A673 (cell line): ENCODE measurements at regions not wholly inside any gene's neighbourhood (a gene's known extent, or its start where the extent isn't known, plus 50 kb on each side); places are given as distances from the start of the nearest gene placed in this dataset.

Source experiments
- BruUV-seq: library from RNA; stranded (reverse); fragments of 400-500 nt; replicated peaks from 2 replicates; lab custom pipeline; 2021; lab: Mats Ljungman, UMichigan
- CTCF ChIA-PET: fragments of 300-600 bp; sonication (Branson Sonifier 250); formaldehyde crosslinking; loops from one replicate; lab custom pipeline; 2022; ENCODE audit warnings: antibody characterized with exemption; lab: Charles Lee
- POLR2A ChIA-PET: fragments of 300-600 bp; sonication (Branson Sonifier 250); formaldehyde crosslinking; loops from one replicate; lab custom pipeline; 2022; ENCODE audit warnings: antibody characterized with exemption; ENCODE audit not compliant: low non-redundant PET; lab: Charles Lee
- DNase-seq: peaks from one replicate; pipeline ENCODE4 v3.0.0-alpha.2; 2015; ENCODE audit warnings: low spot score
- H3K27ac ChIP-seq: fragments of 200-600 bp; sonication (generic); 2 replicates; pipeline ENCODE4 v1.5.1; 2016; ENCODE audit warnings: mixed run types, low read depth, mild to moderate bottlenecking, mixed read lengths, antibody characterized with exemption, low read length; ENCODE audit not compliant: poor library complexity, severe bottlenecking
- H3K27me3 ChIP-seq: fragments of 200-600 bp; sonication (generic); replicated peaks from 2 replicates; pipeline ENCODE4 v1.6.1; 2017; ENCODE audit warnings: mixed run types, low read depth, mild to moderate bottlenecking, mixed read lengths, antibody characterized with exemption, low read length; ENCODE audit not compliant: insufficient read depth, poor library complexity
- H3K36me3 ChIP-seq: fragments of 200-600 bp; sonication (generic); 2 replicates; pipeline ENCODE4 v1.6.1; 2016; ENCODE audit warnings: mixed run types, mild to moderate bottlenecking, mixed read lengths, antibody characterized with exemption, low read length; ENCODE audit not compliant: insufficient read depth, poor library complexity, severe bottlenecking
- H3K4me1 ChIP-seq: fragments of 200-600 bp; sonication (generic); 2 replicates; pipeline ENCODE4 v1.6.1; 2017; ENCODE audit warnings: mixed run types, mild to moderate bottlenecking, mixed read lengths, antibody characterized with exemption, low read length; ENCODE audit not compliant: insufficient read depth, poor library complexity, severe bottlenecking
- H3K4me3 ChIP-seq: fragments of 200-600 bp; sonication (generic); 2 replicates; pipeline ENCODE4 v1.5.1; 2016; ENCODE audit warnings: low read depth, mixed run types, mild to moderate bottlenecking, mixed read lengths, low read length; ENCODE audit not compliant: poor library complexity, severe bottlenecking
- H3K9me3 ChIP-seq: fragments of 200-600 bp; sonication (generic); 2 replicates; pipeline ENCODE4 v1.6.1; 2016; ENCODE audit warnings: mixed run types, low read depth, mild to moderate bottlenecking, mixed read lengths, antibody characterized with exemption, low read length; ENCODE audit not compliant: poor library complexity, severe bottlenecking
- EZH2 ChIP-seq: fragments of 200-600 bp; sonication (generic); IDR thresholded peaks from 2 replicates; pipeline ENCODE4 v1.6.1; 2017; ENCODE audit warnings: borderline replicate concordance, low read depth, mild to moderate bottlenecking, mixed read lengths, antibody characterized with exemption, low read length; ENCODE audit not compliant: poor library complexity, severe bottlenecking
- intact Hi-C: fragments of 100-400 bp; cut with micrococcal nuclease; formaldehyde crosslinking; loops from one replicate; pipeline ENCODE4 v1.10.0; 2022; ENCODE audit not compliant: unreplicated experiment
- TF ChIP-seq, protein P1 (sequence below): fragments of 300-800, 200-600 bp; sonication (generic); conservative IDR thresholded peaks from 2 replicates; pipeline ENCODE4 v1.5.1; 2017; ENCODE audit warnings: low read depth, mild to moderate bottlenecking, antibody characterized with exemption, low read length, moderate library complexity, mixed read lengths

DNA sequence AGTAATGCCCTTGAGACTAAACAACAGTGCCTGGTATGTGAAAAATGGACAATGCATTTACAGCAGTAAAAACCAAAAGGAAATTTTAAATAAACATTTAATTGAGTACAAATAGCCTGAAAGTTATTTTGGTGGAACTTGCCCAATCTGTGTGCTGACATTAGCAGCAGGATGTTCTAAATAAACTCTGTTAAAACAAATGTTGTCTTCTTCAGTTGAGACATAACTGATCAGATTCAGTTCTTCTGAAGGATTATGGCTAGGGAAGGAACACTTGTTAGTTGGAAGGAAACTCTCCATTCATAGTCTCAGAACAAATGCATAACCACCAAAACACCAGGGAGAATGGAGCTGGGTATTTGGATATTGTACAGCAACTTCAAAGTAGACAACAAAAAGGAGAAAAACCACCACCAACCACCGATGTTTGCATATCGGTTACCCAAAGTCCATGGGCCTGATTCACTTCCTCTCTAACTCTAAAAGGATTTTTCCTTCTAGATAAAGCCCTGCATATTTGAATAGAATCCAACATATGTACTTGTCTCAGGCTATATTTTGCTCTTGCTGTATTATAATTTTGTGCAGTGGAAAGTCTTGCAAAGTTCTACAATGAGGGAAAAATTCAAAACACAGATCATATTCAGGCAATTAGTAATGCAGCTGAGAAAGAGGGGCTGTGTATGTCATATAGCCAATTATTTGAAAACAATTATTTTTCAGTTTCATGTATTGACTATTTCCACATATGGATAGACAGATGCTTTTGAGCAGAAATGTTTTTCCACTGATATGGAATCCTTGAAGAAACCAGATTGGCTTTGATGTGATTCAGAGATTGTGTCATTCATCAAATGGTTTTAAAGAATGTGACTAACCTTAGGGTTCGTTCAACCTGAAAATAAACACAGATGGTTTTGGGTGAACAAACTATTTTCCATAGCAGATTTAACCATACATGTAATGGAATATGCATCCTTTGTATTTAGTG is 152.2 kb upstream of the BMP4 start:
- Histone ChIP-seq H3K9me3 (no peaks in the 10 kb centered on the region), H3K36me3 (no peaks in the 10 kb centered on the region), H3K27ac (no peak overlapping the region), H3K4me1 (no peaks in the 10 kb centered on the region), H3K27me3 (no peaks in the 10 kb centered on the region), H3K4me3 (no peak overlapping the region)
- ChIA-PET CTCF (no interaction called here), POLR2A (no interaction called here)
- intact Hi-C loops = no loop called here
- TF ChIP-seq, protein P1, sequence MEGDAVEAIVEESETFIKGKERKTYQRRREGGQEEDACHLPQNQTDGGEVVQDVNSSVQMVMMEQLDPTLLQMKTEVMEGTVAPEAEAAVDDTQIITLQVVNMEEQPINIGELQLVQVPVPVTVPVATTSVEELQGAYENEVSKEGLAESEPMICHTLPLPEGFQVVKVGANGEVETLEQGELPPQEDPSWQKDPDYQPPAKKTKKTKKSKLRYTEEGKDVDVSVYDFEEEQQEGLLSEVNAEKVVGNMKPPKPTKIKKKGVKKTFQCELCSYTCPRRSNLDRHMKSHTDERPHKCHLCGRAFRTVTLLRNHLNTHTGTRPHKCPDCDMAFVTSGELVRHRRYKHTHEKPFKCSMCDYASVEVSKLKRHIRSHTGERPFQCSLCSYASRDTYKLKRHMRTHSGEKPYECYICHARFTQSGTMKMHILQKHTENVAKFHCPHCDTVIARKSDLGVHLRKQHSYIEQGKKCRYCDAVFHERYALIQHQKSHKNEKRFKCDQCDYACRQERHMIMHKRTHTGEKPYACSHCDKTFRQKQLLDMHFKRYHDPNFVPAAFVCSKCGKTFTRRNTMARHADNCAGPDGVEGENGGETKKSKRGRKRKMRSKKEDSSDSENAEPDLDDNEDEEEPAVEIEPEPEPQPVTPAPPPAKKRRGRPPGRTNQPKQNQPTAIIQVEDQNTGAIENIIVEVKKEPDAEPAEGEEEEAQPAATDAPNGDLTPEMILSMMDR = no peak
- TF ChIP-seq EZH2 = no peak
- DNase-seq = no peak
- BruUV-seq = no TSS peak

DNA sequence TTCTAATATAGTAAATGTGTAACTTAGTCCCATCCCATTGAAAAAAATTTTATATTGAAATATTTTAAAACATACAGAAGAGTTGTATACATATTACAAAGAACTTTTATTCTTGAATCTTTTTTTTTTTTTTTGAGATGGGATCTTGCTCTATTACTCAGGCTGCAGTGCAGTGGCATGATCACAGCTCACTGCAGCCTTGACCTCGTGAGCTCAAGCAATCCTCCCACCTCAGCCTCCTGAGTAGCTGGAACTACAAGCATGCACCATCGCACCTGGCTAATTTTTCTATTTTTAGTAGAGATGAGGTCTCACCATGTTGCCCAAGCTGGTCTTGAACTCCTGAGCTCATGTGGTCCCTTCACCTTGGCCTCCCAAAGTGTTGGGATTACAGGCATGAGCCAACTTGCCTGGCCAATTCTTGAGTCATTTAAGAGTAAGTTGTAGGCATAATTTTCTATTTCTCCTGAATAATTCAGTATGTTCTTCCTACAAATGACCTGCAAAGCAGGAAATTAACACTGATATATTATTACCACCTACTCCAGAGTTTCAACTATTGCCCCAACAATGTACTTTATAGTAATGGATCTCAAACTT is 153.0 kb upstream of the BMP4 start:
- DNase-seq = no peak
- no TSS peak for BruUV-seq
- ChIA-PET CTCF (no interaction called here), POLR2A (no interaction called here)
- Histone ChIP-seq H3K36me3 (no peaks in the 10 kb centered on the region), H3K4me3 (no peak overlapping the region), H3K27me3 (no peaks in the 10 kb centered on the region), H3K9me3 (no peaks in the 10 kb centered on the region), H3K27ac (no peak overlapping the region), H3K4me1 (no peaks in the 10 kb centered on the region)
- intact Hi-C loops = no loop called here
- no peak for TF ChIP-seq EZH2
- TF ChIP-seq, protein P1 = no peak

DNA sequence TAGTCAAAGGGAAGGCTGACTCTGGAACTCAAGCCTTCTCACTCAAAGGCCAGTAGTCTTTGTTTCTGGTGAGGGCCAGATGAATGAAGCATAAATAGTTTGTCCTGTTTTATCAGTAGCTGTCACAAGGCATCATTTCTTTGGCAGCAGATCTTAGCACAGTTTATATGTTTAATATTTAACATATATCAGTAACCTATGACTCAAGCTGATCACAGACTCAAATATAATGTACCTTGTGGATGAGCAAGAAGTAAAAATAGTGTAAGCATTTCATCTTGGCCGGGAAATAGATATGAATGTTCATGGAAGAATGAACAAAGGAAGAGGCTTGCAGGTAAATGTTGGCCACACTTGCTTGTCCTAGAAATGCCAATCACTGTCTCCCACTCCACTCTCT is 158.3 kb upstream of the BMP4 start:
- intact Hi-C loops = no loop called here
- ChIA-PET CTCF (no interaction called here), POLR2A (no interaction called here)
- Histone ChIP-seq H3K36me3 (no peaks in the 10 kb centered on the region), H3K4me1 (no peaks in the 10 kb centered on the region), H3K27me3 (peaks cover 4% of the 10 kb centered on the region), H3K9me3 (no peaks in the 10 kb centered on the region), H3K27ac (no peak overlapping the region), H3K4me3 (no peak overlapping the region)
- no peak for DNase-seq
- no peak for TF ChIP-seq EZH2
- TF ChIP-seq, protein P1 = no peak
- no TSS peak for BruUV-seq
